ENCODE measurements at regions not wholly inside any gene's neighbourhood (a gene's known extent, or its start where the extent isn't known, plus 50 kb on each side); places are given as distances from the start of the nearest gene placed in this dataset.

GRCh38 chr3:159245871-159246270 is 444.0 kb downstream of the MFSD1 start:
- no peak overlapping the region for H3K4me2 ChIP-seq

More at GRCh38 chr3:159245871-159246270, 444.0 kb downstream of the MFSD1 start:
- H4K20me1 ChIP-seq (replicated peaks; ENCODE audit: insufficient read depth) = no peaks in the 10 kb centered on the region
- TF ChIP-seq ZNF331 (CRISPR knock-in tag; IDR thresholded peaks at IDR 0.05; ENCODE audit: low read depth) = no peak
- no peak for TF ChIP-seq CREB1 (CRISPR knock-in tag; IDR thresholded peaks at IDR 0.05; ENCODE audit: low read depth)
- TF ChIP-seq JUNB (IDR thresholded peaks at IDR 0.05; ENCODE audit: unreplicated experiment) = no peak
- TF ChIP-seq EZH2phosphoT487 (IDR thresholded peaks at IDR 0.05; ENCODE audit: unreplicated experiment) = no peak
- no peak for TF ChIP-seq EZH2 (IDR thresholded peaks at IDR 0.05; ENCODE audit: low read depth, unreplicated experiment)
- TF ChIP-seq CTCF (conservative IDR thresholded peaks at IDR 0.05; ENCODE audit: low read depth in 2 of 2) = no peak
- TF ChIP-seq POLR2AphosphoS5 (IDR thresholded peaks at IDR 0.05; ENCODE audit: low read depth) = no peak
- TF ChIP-seq ZNF462 (CRISPR knock-in tag; IDR thresholded peaks at IDR 0.05) = no peak
- no peak for TF ChIP-seq NANOG (IDR thresholded peaks at IDR 0.05; ENCODE audit: borderline replicate concordance)
- TF ChIP-seq REST (IDR thresholded peaks at IDR 0.05; ENCODE audit: unreplicated experiment) = no peak
- H3K36me3 Mint-ChIP-seq (ENCODE audit: low read depth) = no peaks in the 10 kb centered on the region
- H2AFZ ChIP-seq = no peak overlapping the region
- ATAC-seq (no peak), DNase-seq (ENCODE audit: low spot score) (no peak)
- H3K27ac ChIP-seq (ENCODE audit: low read depth) = no peak overlapping the region
- no peaks in the 10 kb centered on the region for H3K36me3 ChIP-seq (ENCODE audit: insufficient read depth)
- H3K4me1 ChIP-seq (ENCODE audit: insufficient read depth) = no peaks in the 10 kb centered on the region
- no peaks in the 10 kb centered on the region for H3K9me3 Mint-ChIP-seq
- H3K9me2 ChIP-seq (ENCODE audit: insufficient read depth) = no peaks in the 10 kb centered on the region
- H3K27ac Mint-ChIP-seq = no peak overlapping the region
- no peaks in the 10 kb centered on the region for H3K27me3 ChIP-seq (ENCODE audit: insufficient read depth)
- H3K4me3 ChIP-seq = no peak overlapping the region
- H3K4me1 Mint-ChIP-seq = no peaks in the 10 kb centered on the region
- no peak overlapping the region for H3K4me3 Mint-ChIP-seq
- H3F3A ChIP-seq (replicated peaks; ENCODE audit: low read depth) = no peaks in the 10 kb centered on the region
- no peaks in the 10 kb centered on the region for H3K79me2 ChIP-seq (replicated peaks; ENCODE audit: insufficient read depth)
- no peaks in the 10 kb centered on the region for H3K27me3 Mint-ChIP-seq (ENCODE audit: insufficient read depth, low read depth, poor library complexity)
